ENCODE measurements at regions not wholly inside any gene's neighbourhood (a gene's known extent, or its start where the extent isn't known, plus 50 kb on each side); places are given as distances from the start of the nearest gene placed in this dataset.
"Not testable (repeated sequence)": the region's sequence is repeated elsewhere in the genome, so short reads cannot be mapped to it uniquely, and the experiment has no call there.

GRCh38 chr5:15363601-15364000 is 136.4 kb upstream of the FBXL7 start:
- Histone ChIP-seq H3K4me3 (ENCODE audit: low read depth, low read length, poor library complexity, severe bottlenecking) (no peak overlapping the region), H3K36me3 (ENCODE audit: insufficient read depth, low read length, poor library complexity, severe bottlenecking) (no peaks in the 10 kb centered on the region), H3K4me1 (ENCODE audit: insufficient read depth, low read length, poor library complexity, severe bottlenecking) (peaks cover 3% of the 10 kb centered on the region), H3K27me3 (replicated peaks; ENCODE audit: insufficient read depth, low read depth, low read length, poor library complexity) (no peaks in the 10 kb centered on the region), H3K27ac (ENCODE audit: low read depth, low read length, poor library complexity, severe bottlenecking) (no peak overlapping the region), H3K9me3 (ENCODE audit: low read depth, low read length, poor library complexity, severe bottlenecking) (no peaks in the 10 kb centered on the region)
- BruUV-seq (replicated peaks) = no TSS peak
- TF ChIP-seq, protein P1, sequence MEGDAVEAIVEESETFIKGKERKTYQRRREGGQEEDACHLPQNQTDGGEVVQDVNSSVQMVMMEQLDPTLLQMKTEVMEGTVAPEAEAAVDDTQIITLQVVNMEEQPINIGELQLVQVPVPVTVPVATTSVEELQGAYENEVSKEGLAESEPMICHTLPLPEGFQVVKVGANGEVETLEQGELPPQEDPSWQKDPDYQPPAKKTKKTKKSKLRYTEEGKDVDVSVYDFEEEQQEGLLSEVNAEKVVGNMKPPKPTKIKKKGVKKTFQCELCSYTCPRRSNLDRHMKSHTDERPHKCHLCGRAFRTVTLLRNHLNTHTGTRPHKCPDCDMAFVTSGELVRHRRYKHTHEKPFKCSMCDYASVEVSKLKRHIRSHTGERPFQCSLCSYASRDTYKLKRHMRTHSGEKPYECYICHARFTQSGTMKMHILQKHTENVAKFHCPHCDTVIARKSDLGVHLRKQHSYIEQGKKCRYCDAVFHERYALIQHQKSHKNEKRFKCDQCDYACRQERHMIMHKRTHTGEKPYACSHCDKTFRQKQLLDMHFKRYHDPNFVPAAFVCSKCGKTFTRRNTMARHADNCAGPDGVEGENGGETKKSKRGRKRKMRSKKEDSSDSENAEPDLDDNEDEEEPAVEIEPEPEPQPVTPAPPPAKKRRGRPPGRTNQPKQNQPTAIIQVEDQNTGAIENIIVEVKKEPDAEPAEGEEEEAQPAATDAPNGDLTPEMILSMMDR (conservative IDR thresholded peaks at IDR 0.05; ENCODE audit: low read depth, low read length) = no peak
- POLR2A ChIA-PET (ENCODE audit: low non-redundant PET) = no interaction called here
- DNase-seq (ENCODE audit: low spot score) = no peak
- intact Hi-C loops (cut with micrococcal nuclease; ENCODE audit: unreplicated experiment) = no loop called here
- CTCF ChIA-PET = no interaction called here

DNA sequence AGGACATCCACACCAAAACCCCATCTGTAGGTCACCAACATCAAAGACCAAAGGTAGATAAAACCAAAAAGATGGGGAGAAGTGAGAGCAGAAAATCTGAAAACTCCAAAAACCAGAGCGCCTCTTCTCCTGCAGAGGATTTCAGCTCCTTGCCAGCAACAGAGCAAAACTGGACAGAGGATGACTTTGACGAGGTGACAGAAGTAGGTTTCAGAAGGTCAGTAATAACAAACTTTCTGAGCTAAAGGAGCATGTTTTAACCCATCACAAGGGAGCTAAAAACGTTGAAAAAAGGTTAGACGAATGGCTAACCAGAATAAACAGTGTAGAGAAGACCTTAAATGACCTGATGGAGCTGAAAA is 142.9 kb upstream of the FBXL7 start:
- H3K27me3 ChIP-seq (replicated peaks; ENCODE audit: insufficient read depth, low read depth, low read length, poor library complexity); H3K36me3 ChIP-seq (ENCODE audit: insufficient read depth, low read length, poor library complexity, severe bottlenecking); H3K4me3 ChIP-seq (ENCODE audit: low read depth, low read length, poor library complexity, severe bottlenecking); POLR2A ChIA-PET (ENCODE audit: low non-redundant PET); H3K27ac ChIP-seq (ENCODE audit: low read depth, low read length, poor library complexity, severe bottlenecking); intact Hi-C loops (cut with micrococcal nuclease; ENCODE audit: unreplicated experiment); BruUV-seq (replicated peaks); H3K4me1 ChIP-seq (ENCODE audit: insufficient read depth, low read length, poor library complexity, severe bottlenecking); DNase-seq (ENCODE audit: low spot score); H3K9me3 ChIP-seq (ENCODE audit: low read depth, low read length, poor library complexity, severe bottlenecking); CTCF ChIA-PET: not testable (repeated sequence)

GRCh38 chr5:15356308-15357091 is 143.5 kb upstream of the FBXL7 start:
- H3K27me3 ChIP-seq (replicated peaks; ENCODE audit: insufficient read depth, low read depth, low read length, poor library complexity); H3K36me3 ChIP-seq (ENCODE audit: insufficient read depth, low read length, poor library complexity, severe bottlenecking); BruUV-seq (replicated peaks); POLR2A ChIA-PET (ENCODE audit: low non-redundant PET); H3K27ac ChIP-seq (ENCODE audit: low read depth, low read length, poor library complexity, severe bottlenecking); DNase-seq (ENCODE audit: low spot score); CTCF ChIA-PET; H3K4me3 ChIP-seq (ENCODE audit: low read depth, low read length, poor library complexity, severe bottlenecking); H3K9me3 ChIP-seq (ENCODE audit: low read depth, low read length, poor library complexity, severe bottlenecking); H3K4me1 ChIP-seq (ENCODE audit: insufficient read depth, low read length, poor library complexity, severe bottlenecking); intact Hi-C loops (cut with micrococcal nuclease; ENCODE audit: unreplicated experiment): not testable (repeated sequence)

DNA sequence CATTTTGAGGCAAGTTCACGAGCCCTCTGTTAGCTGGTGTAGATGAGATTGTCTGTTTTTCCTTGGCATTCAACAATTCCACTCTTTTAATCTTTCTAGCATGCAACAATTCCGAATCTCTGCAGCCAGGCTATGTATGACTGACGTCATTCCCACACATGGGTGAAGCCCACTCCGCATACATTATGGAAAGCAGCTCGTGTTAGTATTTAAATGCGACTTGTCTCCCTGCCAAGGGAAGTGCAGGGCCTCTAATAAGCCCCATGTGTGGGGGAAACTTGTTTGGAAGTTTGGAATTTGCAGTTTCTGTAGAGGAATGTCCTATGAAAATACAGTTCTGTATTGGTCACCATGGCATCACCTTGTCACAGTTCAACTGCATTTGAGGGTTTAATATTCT is 146.0 kb upstream of the FBXL7 start:
- BruUV-seq (replicated peaks) = no TSS peak
- Histone ChIP-seq H3K27ac (ENCODE audit: low read depth, low read length, poor library complexity, severe bottlenecking) (no peak overlapping the region), H3K36me3 (ENCODE audit: insufficient read depth, low read length, poor library complexity, severe bottlenecking) (no peaks in the 10 kb centered on the region), H3K9me3 (ENCODE audit: low read depth, low read length, poor library complexity, severe bottlenecking) (no peaks in the 10 kb centered on the region), H3K27me3 (replicated peaks; ENCODE audit: insufficient read depth, low read depth, low read length, poor library complexity) (no peaks in the 10 kb centered on the region), H3K4me1 (ENCODE audit: insufficient read depth, low read length, poor library complexity, severe bottlenecking) (no peaks in the 10 kb centered on the region), H3K4me3 (ENCODE audit: low read depth, low read length, poor library complexity, severe bottlenecking) (no peak overlapping the region)
- intact Hi-C loops (cut with micrococcal nuclease; ENCODE audit: unreplicated experiment) = no loop called here
- TF ChIP-seq, protein P1 (conservative IDR thresholded peaks at IDR 0.05; ENCODE audit: low read depth, low read length) = no peak
- TF ChIP-seq EZH2 (IDR thresholded peaks at IDR 0.05; ENCODE audit: borderline replicate concordance, low read depth, low read length, poor library complexity, severe bottlenecking) = no peak
- ChIA-PET POLR2A (ENCODE audit: low non-redundant PET) (no interaction called here), CTCF (no interaction called here)
- DNase-seq (ENCODE audit: low spot score) = peak; percentile 54
